Large intestine (tissue), 3 donors: ENCODE measurements at regions not wholly inside any gene's neighbourhood (a gene's known extent, or its start where the extent isn't known, plus 50 kb on each side); places are given as distances from the start of the nearest gene placed in this dataset.
"Not testable (repeated sequence)": the region's sequence is repeated elsewhere in the genome, so short reads cannot be mapped to it uniquely, and the experiment has no call there.

ENCODE experiments used
- DNase-seq, 2 donors: peaks; one replicate each; pipeline versions ENCODE4 v3.0.0 to v3.0.0-alpha.2; 2013
- H3K27ac ChIP-seq: one replicate; pipeline ENCODE4 v1.5.1; 2013; ENCODE audit warnings: low read length
- H3K27me3 ChIP-seq: 2 replicates; pipeline ENCODE4 v1.6.1; 2013; ENCODE audit warnings: low read length; ENCODE audit not compliant: control insufficient read depth, insufficient read depth
- H3K36me3 ChIP-seq: 2 replicates; pipeline ENCODE4 v1.6.1; 2013; ENCODE audit warnings: low read length; ENCODE audit not compliant: control insufficient read depth, insufficient read depth
- H3K4me1 ChIP-seq: one replicate; pipeline ENCODE4 v1.6.1; 2013; ENCODE audit warnings: low read length; ENCODE audit not compliant: control insufficient read depth, insufficient read depth
- H3K4me3 ChIP-seq: one replicate; pipeline ENCODE4 v1.5.1; 2013; ENCODE audit warnings: low read length
- H3K9me3 ChIP-seq: one replicate; pipeline ENCODE4 v1.6.1; 2013; ENCODE audit warnings: mild to moderate bottlenecking, low read depth, low read length, moderate library complexity; ENCODE audit not compliant: control insufficient read depth
- WGBS: methylation state at CpG from one replicate; pipeline ENCODE4 v1.1.5; 2013; ENCODE audit warnings: low lambda C conversion rate; ENCODE audit not compliant: insufficient coverage; 5-methylcytosine and 5-hydroxymethylcytosine counted together

GRCh38 chr12:126243814-126244440, 1178.7 kb downstream of the AACS start:
- Histone ChIP-seq H3K4me3 (no peak overlapping the region), H3K9me3 (no peaks in the 10 kb centered on the region), H3K27me3 (no peaks in the 10 kb centered on the region), H3K4me1 (no peaks in the 10 kb centered on the region), H3K36me3 (no peaks in the 10 kb centered on the region), H3K27ac (no peak overlapping the region)
- WGBS = no CpG with 5 or more reads among the region's 4 CpGs
- no peak for DNase-seq

GRCh38 chr12:126247936-126248335, 1182.7 kb downstream of the AACS start:
- WGBS = no CpG with 5 or more reads among the region's 1 CpG
- no peak overlapping the region for H3K4me3 ChIP-seq
- H3K9me3 ChIP-seq = no peaks in the 10 kb centered on the region
- no peak for DNase-seq
- no peak overlapping the region for H3K27ac ChIP-seq
- H3K36me3 ChIP-seq = no peaks in the 10 kb centered on the region
- no peaks in the 10 kb centered on the region for H3K4me1 ChIP-seq
- H3K27me3 ChIP-seq = no peaks in the 10 kb centered on the region

- Histone ChIP-seq H3K4me3 (no peak overlapping the region), H3K27me3 (no peaks in the 10 kb centered on the region), H3K27ac (no peak overlapping the region), H3K9me3 (no peaks in the 10 kb centered on the region), H3K4me1 (no peaks in the 10 kb centered on the region), H3K36me3 (no peaks in the 10 kb centered on the region)
- no CpG with 5 or more reads among the region's 8 CpGs for WGBS
- DNase-seq = no peak
Observed at GRCh38 chr12:126248871-126249403, 1183.7 kb downstream of the AACS start.

- H3K36me3 ChIP-seq = no peaks in the 10 kb centered on the region
- H3K4me3 ChIP-seq = no peak overlapping the region
- H3K27me3 ChIP-seq = no peaks in the 10 kb centered on the region
- DNase-seq = no peak
- no peak overlapping the region for H3K27ac ChIP-seq
- H3K4me1 ChIP-seq = no peaks in the 10 kb centered on the region
- H3K9me3 ChIP-seq = no peaks in the 10 kb centered on the region
- WGBS = no CpG with 5 or more reads among the region's 3 CpGs
Observed at GRCh38 chr12:126258190-126258589, 1193.0 kb downstream of the AACS start.

- Histone ChIP-seq H3K4me3 (no peak overlapping the region), H3K4me1 (no peaks in the 10 kb centered on the region), H3K27ac (no peak overlapping the region), H3K36me3 (no peaks in the 10 kb centered on the region), H3K9me3 (no peaks in the 10 kb centered on the region), H3K27me3 (no peaks in the 10 kb centered on the region)
- no CpG with 5 or more reads among the region's 5 CpGs for WGBS
- DNase-seq = no peak
Observed at GRCh38 chr12:126262829-126263228, 1197.6 kb downstream of the AACS start.

- no peak for DNase-seq
Observed at GRCh38 chr12:126268222-126268621, 1203.0 kb downstream of the AACS start.

GRCh38 chr12:126271159-126271558, 1205.9 kb downstream of the AACS start:
- Histone ChIP-seq H3K27ac (no peak overlapping the region), H3K9me3 (no peaks in the 10 kb centered on the region), H3K4me1 (no peaks in the 10 kb centered on the region), H3K36me3 (no peaks in the 10 kb centered on the region), H3K4me3 (no peak overlapping the region), H3K27me3 (no peaks in the 10 kb centered on the region)
- no peak for DNase-seq
- WGBS = no CpG with 5 or more reads among the region's 3 CpGs

More at GRCh38 chr12:126268222-126268621, 1203.0 kb downstream of the AACS start:
- no CpG with 5 or more reads among the region's 4 CpGs for WGBS
- Histone ChIP-seq H3K4me3 (no peak overlapping the region), H3K36me3 (no peaks in the 10 kb centered on the region), H3K27me3 (no peaks in the 10 kb centered on the region), H3K9me3 (no peaks in the 10 kb centered on the region), H3K4me1 (no peaks in the 10 kb centered on the region), H3K27ac (no peak overlapping the region)

GRCh38 chr12:126282691-126283090, 1217.5 kb downstream of the AACS start:
- WGBS = 64% methylated on average over 2 of the region's 4 CpGs
- no peaks in the 10 kb centered on the region for H3K36me3 ChIP-seq
- H3K27me3 ChIP-seq = no peaks in the 10 kb centered on the region
- no peaks in the 10 kb centered on the region for H3K9me3 ChIP-seq
- no peak overlapping the region for H3K27ac ChIP-seq
- H3K4me3 ChIP-seq = no peak overlapping the region
- H3K4me1 ChIP-seq = no peaks in the 10 kb centered on the region
- no peak for DNase-seq

- Histone ChIP-seq H3K36me3 (no peaks in the 10 kb centered on the region), H3K4me3 (no peak overlapping the region), H3K27ac (no peak overlapping the region), H3K27me3 (no peaks in the 10 kb centered on the region), H3K4me1 (no peaks in the 10 kb centered on the region), H3K9me3 (no peaks in the 10 kb centered on the region)
- DNase-seq = no peak
- WGBS = no CpG with 5 or more reads among the region's 1 CpG
Observed at GRCh38 chr12:126286203-126286602, 1221.0 kb downstream of the AACS start.

- no peaks in the 10 kb centered on the region for H3K9me3 ChIP-seq
- no peaks in the 10 kb centered on the region for H3K27me3 ChIP-seq
Observed at GRCh38 chr12:126290456-126290855, 1225.2 kb downstream of the AACS start.

GRCh38 chr12:126291987-126292386, 1226.8 kb downstream of the AACS start:
- H3K4me3 ChIP-seq, H3K9me3 ChIP-seq, H3K36me3 ChIP-seq, DNase-seq, H3K4me1 ChIP-seq, H3K27me3 ChIP-seq, H3K27ac ChIP-seq: not testable (repeated sequence)
- 70% methylated on average over 2 of the region's 3 CpGs for WGBS

More at GRCh38 chr12:126290456-126290855, 1225.2 kb downstream of the AACS start:
- no peaks in the 10 kb centered on the region for H3K4me1 ChIP-seq
- no peaks in the 10 kb centered on the region for H3K36me3 ChIP-seq
- H3K27ac ChIP-seq = no peak overlapping the region
- no peak for DNase-seq
- H3K4me3 ChIP-seq = no peak overlapping the region
